ENCODE measurements at regions not wholly inside any gene's neighbourhood (a gene's known extent, or its start where the extent isn't known, plus 50 kb on each side); places are given as distances from the start of the nearest gene placed in this dataset.
"Not testable (repeated sequence)": the region's sequence is repeated elsewhere in the genome, so short reads cannot be mapped to it uniquely, and the experiment has no call there.

- no peak for DNase-seq (ENCODE audit: low spot score)
Measured at GRCh38 chr6:90915224-90915915, 328.5 kb upstream of the MAP3K7 start.

- no peak for DNase-seq (ENCODE audit: low spot score)
Measured at GRCh38 chr6:90914312-90914711, 327.4 kb upstream of the MAP3K7 start.

- DNase-seq (ENCODE audit: low spot score) = no peak
Measured at GRCh38 chr6:90913266-90913960, 326.5 kb upstream of the MAP3K7 start.

- DNase-seq (ENCODE audit: low spot score) = no peak
Measured at GRCh38 chr6:90911642-90912041, 324.8 kb upstream of the MAP3K7 start.

- no peak for DNase-seq (ENCODE audit: low spot score)
Measured at GRCh38 chr6:90910893-90911292, 324.0 kb upstream of the MAP3K7 start.

GRCh38 chr6:90907931-90908655 is 321.2 kb upstream of the MAP3K7 start:
- no peak for DNase-seq (ENCODE audit: low spot score)

- DNase-seq (ENCODE audit: low spot score) = no peak
Measured at GRCh38 chr6:90905351-90905750, 318.5 kb upstream of the MAP3K7 start.

- no peak for DNase-seq (ENCODE audit: low spot score)
Measured at GRCh38 chr6:90900034-90900433, 313.2 kb upstream of the MAP3K7 start.

- DNase-seq (ENCODE audit: low spot score) = no peak
Measured at GRCh38 chr6:90898763-90899162, 311.9 kb upstream of the MAP3K7 start.

- DNase-seq (ENCODE audit: low spot score) = no peak
Measured at GRCh38 chr6:90896075-90896547, 309.2 kb upstream of the MAP3K7 start.

- no peak for DNase-seq (ENCODE audit: low spot score)
Measured at GRCh38 chr6:90895299-90896074, 308.6 kb upstream of the MAP3K7 start.

GRCh38 chr6:90894285-90895130 is 307.6 kb upstream of the MAP3K7 start:
- no peak for DNase-seq (ENCODE audit: low spot score)

- no peak for DNase-seq (ENCODE audit: low spot score)
Measured at GRCh38 chr6:90893400-90893799, 306.5 kb upstream of the MAP3K7 start.

GRCh38 chr6:90892271-90892670 is 305.4 kb upstream of the MAP3K7 start:
- no peak for DNase-seq (ENCODE audit: low spot score)

GRCh38 chr6:90891355-90891754 is 304.5 kb upstream of the MAP3K7 start:
- DNase-seq (ENCODE audit: low spot score) = no peak

- no peak for DNase-seq (ENCODE audit: low spot score)
Measured at GRCh38 chr6:90890683-90891330, 303.9 kb upstream of the MAP3K7 start.

GRCh38 chr6:90887764-90888163 is 300.9 kb upstream of the MAP3K7 start:
- no peak for DNase-seq (ENCODE audit: low spot score)

- no peak for DNase-seq (ENCODE audit: low spot score)
Measured at GRCh38 chr6:90885611-90886056, 298.8 kb upstream of the MAP3K7 start.

- DNase-seq (ENCODE audit: low spot score) = not testable (repeated sequence)
Measured at GRCh38 chr6:90885137-90885536, 298.3 kb upstream of the MAP3K7 start.

GRCh38 chr6:90877616-90878015 is 290.7 kb upstream of the MAP3K7 start:
- DNase-seq (ENCODE audit: low spot score) = no peak

GRCh38 chr6:90874931-90875330 is 288.1 kb upstream of the MAP3K7 start:
- DNase-seq (ENCODE audit: low spot score) = no peak

Data from HuH-7 (cell line).